HAP-1 (cell line): ENCODE measurements at regions not wholly inside any gene's neighbourhood (a gene's known extent, or its start where the extent isn't known, plus 50 kb on each side); places are given as distances from the start of the nearest gene placed in this dataset.

ENCODE experiments used
- DNase-seq, 2 experiments: peaks; one replicate each; pipeline ENCODE4 v3.0.0-alpha.2; 2016 to 2020; ENCODE audit warnings: low spot score in 2 of 2
- H3K27me3 ChIP-seq: fragments of 250-450 bp; sonication (Bioruptor Pico); 2 replicates; pipeline ENCODE4 v1.5.1; 2020; ENCODE audit warnings: low read depth, mild to moderate bottlenecking, moderate library complexity
- H3K36me3 ChIP-seq: fragments of 250-450 bp; sonication (Bioruptor Pico); replicated peaks from 2 replicates; pipeline ENCODE4 v1.5.1; 2020; ENCODE audit warnings: mild to moderate bottlenecking
- H3K4me1 ChIP-seq: fragments of 250-450 bp; sonication (Bioruptor Pico); 2 replicates; pipeline ENCODE4 v1.5.1; 2020; ENCODE audit warnings: mild to moderate bottlenecking
- H3K4me3 ChIP-seq: fragments of 250-450 bp; sonication (Bioruptor Pico); 2 replicates; pipeline ENCODE4 v1.5.1; 2020; ENCODE audit warnings: mild to moderate bottlenecking, moderate library complexity
- H3K9me3 ChIP-seq: fragments of 250-450 bp; sonication (Bioruptor Pico); 2 replicates; pipeline ENCODE4 v1.5.1; 2020; ENCODE audit warnings: mild to moderate bottlenecking, moderate library complexity
- in situ Hi-C: fragments of 300-500 bp; cut with MboI; formaldehyde crosslinking; loops from 3 replicates; pipeline ENCODE4 v1.14.3; 2020; ENCODE audit warnings: low sequenced_read_pairs, inconsistent platforms, mixed read lengths

DNA sequence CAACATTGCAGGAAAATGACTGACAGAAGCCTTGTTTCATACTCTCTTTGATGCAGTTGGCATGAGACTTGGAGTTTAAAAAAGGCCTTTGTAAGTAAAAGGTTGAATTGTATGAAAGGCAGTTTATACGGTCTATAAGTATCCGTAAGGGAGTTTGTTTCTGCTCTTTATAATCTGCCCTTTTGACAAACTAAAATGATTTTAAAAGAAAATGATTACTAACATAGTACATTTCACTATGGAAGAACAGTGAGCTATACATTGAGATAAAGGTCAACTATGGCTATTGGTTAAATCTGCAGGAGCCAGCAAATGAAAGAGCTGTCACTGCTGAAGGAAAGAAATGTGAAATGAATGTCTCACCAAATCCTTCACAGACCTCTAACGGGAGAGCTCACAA, 296.1 kb upstream of the SLITRK6 start:
- no peaks in the 10 kb centered on the region for H3K36me3 ChIP-seq
- no peak for DNase-seq
- in situ Hi-C loops: no loop called here
- no peaks in the 10 kb centered on the region for H3K27me3 ChIP-seq
- H3K4me1 ChIP-seq: no peaks in the 10 kb centered on the region
- no peak overlapping the region for H3K4me3 ChIP-seq
- H3K9me3 ChIP-seq: no peaks in the 10 kb centered on the region

- no peak for DNase-seq
- Histone ChIP-seq H3K4me3 (no peak overlapping the region), H3K4me1 (no peaks in the 10 kb centered on the region), H3K9me3 (no peaks in the 10 kb centered on the region), H3K27me3 (no peaks in the 10 kb centered on the region), H3K36me3 (no peaks in the 10 kb centered on the region)
- in situ Hi-C loops: no loop called here
These were observed 291.0 kb upstream of the SLITRK6 start for GRCh38 chr13:86090181-86090580.

- H3K9me3 ChIP-seq: no peaks in the 10 kb centered on the region
- no peaks in the 10 kb centered on the region for H3K4me1 ChIP-seq
- no peaks in the 10 kb centered on the region for H3K27me3 ChIP-seq
- no peak for DNase-seq
- in situ Hi-C loops: no loop called here
- H3K36me3 ChIP-seq: no peaks in the 10 kb centered on the region
- H3K4me3 ChIP-seq: no peak overlapping the region
These were observed 288.0 kb upstream of the SLITRK6 start for GRCh38 chr13:86087244-86087643.

GRCh38 chr13:86085890-86086289, 286.7 kb upstream of the SLITRK6 start:
- in situ Hi-C loops: no loop called here
- Histone ChIP-seq H3K4me3 (no peak overlapping the region), H3K9me3 (no peaks in the 10 kb centered on the region), H3K36me3 (no peaks in the 10 kb centered on the region), H3K27me3 (no peaks in the 10 kb centered on the region), H3K4me1 (no peaks in the 10 kb centered on the region)
- DNase-seq: no peak

DNA sequence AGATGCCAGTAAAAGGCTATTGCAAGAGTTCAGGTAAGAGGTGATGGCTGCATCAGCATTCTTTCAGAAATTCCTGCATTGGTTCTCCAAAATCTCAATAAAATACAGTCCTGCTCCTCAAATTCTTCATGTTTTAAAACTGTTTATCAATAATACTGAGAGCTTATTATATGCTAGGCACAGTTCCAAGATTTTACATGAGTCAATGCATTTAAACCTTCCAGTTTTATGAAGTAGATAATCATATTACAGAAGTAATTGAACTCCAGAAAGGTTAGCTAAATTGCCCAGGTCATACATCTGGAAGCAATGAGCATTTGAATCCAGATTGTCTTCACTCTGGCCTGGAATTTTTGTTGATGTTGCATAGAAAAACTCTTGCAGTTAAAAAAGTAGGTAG, 282.9 kb upstream of the SLITRK6 start:
- no peaks in the 10 kb centered on the region for H3K9me3 ChIP-seq
- no peaks in the 10 kb centered on the region for H3K36me3 ChIP-seq
- in situ Hi-C loops: no loop called here
- H3K4me3 ChIP-seq: no peak overlapping the region
- no peaks in the 10 kb centered on the region for H3K4me1 ChIP-seq
- no peak for DNase-seq
- no peaks in the 10 kb centered on the region for H3K27me3 ChIP-seq

GRCh38 chr13:86080340-86080995, 281.2 kb upstream of the SLITRK6 start:
- H3K27me3 ChIP-seq: no peaks in the 10 kb centered on the region
- no peaks in the 10 kb centered on the region for H3K4me1 ChIP-seq
- no peak for DNase-seq
- in situ Hi-C loops: no loop called here
- H3K36me3 ChIP-seq: no peaks in the 10 kb centered on the region
- H3K4me3 ChIP-seq: no peak overlapping the region
- no peaks in the 10 kb centered on the region for H3K9me3 ChIP-seq

- H3K4me1 ChIP-seq: peaks cover 7% of the 10 kb centered on the region; the same call in 1 of the 2 replicates
- H3K27me3 ChIP-seq: no peaks in the 10 kb centered on the region
- no peak for DNase-seq
- no peaks in the 10 kb centered on the region for H3K36me3 ChIP-seq
- in situ Hi-C loops: no loop called here
- H3K4me3 ChIP-seq: no peak overlapping the region
- no peaks in the 10 kb centered on the region for H3K9me3 ChIP-seq
These were observed 267.6 kb upstream of the SLITRK6 start for GRCh38 chr13:86066611-86067365.

GRCh38 chr13:86052141-86052540, 252.9 kb upstream of the SLITRK6 start:
- DNase-seq: no peak
- in situ Hi-C loops: no loop called here
- Histone ChIP-seq H3K36me3 (no peaks in the 10 kb centered on the region), H3K4me1 (peaks cover 14% of the 10 kb centered on the region), H3K4me3 (no peak overlapping the region), H3K9me3 (peaks cover 3% of the 10 kb centered on the region; the same call in 1 of the 2 replicates), H3K27me3 (no peaks in the 10 kb centered on the region)

DNA sequence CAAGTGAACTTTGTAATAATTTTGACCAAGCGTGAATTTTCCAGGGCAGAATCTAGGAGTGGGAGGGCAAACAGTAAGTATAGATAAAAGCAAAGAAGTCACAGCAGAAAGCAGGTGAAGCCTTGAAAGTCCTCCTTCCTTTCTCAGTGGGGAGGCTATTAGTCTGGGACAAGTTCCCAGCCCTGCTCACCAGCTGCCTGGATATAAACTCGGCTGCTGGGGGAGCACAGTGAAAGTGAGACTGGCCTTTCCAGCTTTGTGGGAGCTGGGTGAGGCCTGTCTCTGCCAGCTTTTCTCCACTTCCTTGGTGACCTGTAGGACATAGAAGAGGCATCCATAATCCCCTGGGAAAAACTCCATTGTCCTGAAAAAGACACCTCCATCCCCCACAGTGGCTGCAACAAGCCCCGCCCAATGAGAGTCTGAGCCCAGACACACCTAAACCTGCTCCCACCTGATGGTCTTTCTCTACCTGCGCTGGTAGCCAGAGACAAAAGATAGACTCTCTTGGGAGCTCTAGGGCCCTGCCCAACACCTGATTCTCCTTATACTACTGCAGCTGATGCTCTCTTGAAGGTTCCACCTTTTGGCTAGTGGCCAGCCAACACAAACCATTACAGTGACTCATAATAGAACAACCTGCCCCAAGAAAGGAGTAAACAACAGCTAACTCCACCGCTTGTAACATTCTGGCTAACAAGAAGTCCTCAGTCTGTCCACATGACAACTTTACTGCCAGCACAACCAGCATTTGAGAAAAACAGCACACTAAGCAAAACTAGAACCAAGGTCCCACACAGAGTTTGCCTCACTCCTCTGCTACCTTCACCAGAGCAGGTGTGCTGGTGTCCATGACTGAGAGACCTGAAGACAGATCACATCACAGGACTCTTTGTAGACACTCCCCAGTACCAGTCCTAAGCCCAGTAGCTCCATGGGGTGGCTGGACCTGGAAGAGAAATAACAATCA, 252.2 kb upstream of the SLITRK6 start:
- in situ Hi-C loops: no loop called here
- peaks cover 14% of the 10 kb centered on the region for H3K4me1 ChIP-seq
- no peak overlapping the region for H3K4me3 ChIP-seq
- no peaks in the 10 kb centered on the region for H3K27me3 ChIP-seq
- DNase-seq: no peak
- peaks cover 3% of the 10 kb centered on the region; the same call in 1 of the 2 replicates for H3K9me3 ChIP-seq
- no peaks in the 10 kb centered on the region for H3K36me3 ChIP-seq

DNA sequence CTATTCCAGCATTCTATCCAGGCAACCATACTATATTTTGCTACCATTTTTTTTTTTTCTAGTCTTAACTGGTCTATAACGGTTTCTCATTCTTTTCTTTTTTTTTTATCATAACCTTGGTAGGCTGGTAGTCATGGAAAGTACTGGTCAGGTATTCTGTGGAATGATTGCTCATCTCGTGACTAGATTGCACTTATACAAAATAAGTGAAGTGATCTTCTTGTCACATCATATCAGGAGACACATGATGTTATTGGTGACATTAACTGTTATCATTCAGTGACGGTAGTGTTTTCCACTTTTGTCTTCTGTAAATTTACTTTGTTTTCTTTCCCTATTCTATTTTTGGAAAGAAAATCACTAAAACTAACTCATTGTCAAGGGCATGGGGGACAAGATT, 239.3 kb upstream of the SLITRK6 start:
- no peaks in the 10 kb centered on the region for H3K4me1 ChIP-seq
- in situ Hi-C loops: no loop called here
- no peak overlapping the region for H3K4me3 ChIP-seq
- H3K27me3 ChIP-seq: no peaks in the 10 kb centered on the region
- DNase-seq: no peak
- no peaks in the 10 kb centered on the region for H3K36me3 ChIP-seq
- H3K9me3 ChIP-seq: no peaks in the 10 kb centered on the region

- in situ Hi-C loops: no loop called here
- H3K4me1 ChIP-seq: peaks cover 6% of the 10 kb centered on the region; the same call in 1 of the 2 replicates
- H3K36me3 ChIP-seq: no peaks in the 10 kb centered on the region
- no peaks in the 10 kb centered on the region for H3K9me3 ChIP-seq
- DNase-seq: peak in 1 of 2 experiments; percentile 9
- H3K27me3 ChIP-seq: no peaks in the 10 kb centered on the region
- H3K4me3 ChIP-seq: no peak overlapping the region
These were observed 221.3 kb upstream of the SLITRK6 start for GRCh38 chr13:86020351-86021002.

DNA sequence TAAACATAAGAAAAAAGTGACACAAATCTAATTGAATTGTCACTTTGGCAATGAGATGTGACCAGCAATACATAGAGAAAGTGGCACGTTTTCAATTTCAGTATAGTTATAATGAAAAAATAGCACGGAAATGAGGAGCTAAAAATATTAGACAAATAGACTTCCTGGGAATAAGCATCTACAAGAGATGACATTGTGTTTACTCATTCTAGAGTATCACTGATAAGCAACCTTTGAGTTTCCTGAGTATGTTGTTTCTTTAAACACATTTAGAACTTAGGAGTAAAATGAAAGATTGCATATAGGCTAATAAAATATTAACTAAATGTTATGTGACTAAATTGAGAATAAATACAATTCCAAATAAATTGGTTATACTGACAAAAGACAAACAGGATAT, 207.1 kb upstream of the SLITRK6 start:
- in situ Hi-C loops: no loop called here

DNA sequence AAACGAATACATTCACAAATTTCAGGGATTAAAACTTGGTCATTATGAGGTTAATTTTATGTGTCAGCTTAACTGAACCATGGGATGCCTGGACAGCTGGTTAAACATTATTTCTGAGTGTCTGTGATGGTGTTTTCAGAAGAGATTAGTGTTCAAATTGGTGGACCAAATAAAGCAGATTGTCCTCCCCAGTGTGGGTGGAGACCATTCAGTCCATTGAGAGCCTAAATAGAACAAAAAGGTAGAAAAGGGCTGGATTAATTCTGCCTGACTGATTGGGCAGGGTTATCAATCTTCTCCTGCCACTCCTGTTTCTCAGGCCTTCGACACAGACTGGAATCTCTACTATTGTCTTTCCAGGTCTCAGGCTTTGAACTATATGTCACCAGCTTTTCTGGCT, 203.8 kb upstream of the SLITRK6 start:
- Histone ChIP-seq H3K27me3 (no peaks in the 10 kb centered on the region), H3K9me3 (no peaks in the 10 kb centered on the region), H3K4me3 (no peak overlapping the region), H3K36me3 (no peaks in the 10 kb centered on the region), H3K4me1 (peaks cover 22% of the 10 kb centered on the region)
- DNase-seq: peak; percentile 78 to 99
- in situ Hi-C loops: no loop called here

More for the DNA sequence above, 207.1 kb upstream of the SLITRK6 start:
- no peak for DNase-seq
- H3K36me3 ChIP-seq: no peaks in the 10 kb centered on the region
- no peaks in the 10 kb centered on the region for H3K9me3 ChIP-seq
- H3K27me3 ChIP-seq: no peaks in the 10 kb centered on the region
- H3K4me1 ChIP-seq: peaks cover 23% of the 10 kb centered on the region
- no peak overlapping the region for H3K4me3 ChIP-seq
